ENCODE measurements at regions not wholly inside any gene's neighbourhood (a gene's known extent, or its start where the extent isn't known, plus 50 kb on each side); places are given as distances from the start of the nearest gene placed in this dataset.

DNA sequence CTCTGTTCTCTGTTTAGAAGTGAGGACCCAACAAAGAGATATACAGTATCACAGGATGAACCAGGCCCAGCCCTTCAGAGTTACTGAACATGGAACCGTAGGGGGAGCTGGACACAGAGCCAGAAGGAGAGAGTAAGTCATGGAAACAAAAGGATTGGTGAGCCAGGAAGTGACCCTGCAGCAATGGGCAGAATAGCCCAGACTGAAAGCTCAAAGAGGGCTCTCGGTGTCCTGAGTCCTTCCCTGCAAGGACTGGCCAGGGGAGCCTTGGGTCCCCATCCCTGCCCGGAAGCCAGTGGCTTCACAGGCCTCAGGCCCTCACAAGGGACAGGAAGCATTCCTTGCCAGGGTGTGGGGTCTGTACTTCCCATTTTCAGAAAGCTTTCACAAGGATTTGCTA is 150.6 kb downstream of the SPATA19 start:
- Mint-ChIP-seq H3K27ac (no peak overlapping the region), H3K9me3 (peaks cover 11% of the 10 kb centered on the region; the same call in 1 of the 2 replicates), H3K4me3 (no peak overlapping the region), H3K4me1 (no peaks in the 10 kb centered on the region), H3K36me3 (no peaks in the 10 kb centered on the region), H3K27me3 (ENCODE audit: low read depth) (no peaks in the 10 kb centered on the region)
- POLR2A ChIA-PET, result no interaction called here
- ATAC-seq, result no peak
- DNase-seq (ENCODE audit: low spot score), result no peak
- TF ChIP-seq ATF2 (CRISPR knock-in tag; IDR thresholded peaks at IDR 0.05; ENCODE audit: borderline replicate concordance, low read depth) (no peak), SMAD4 (CRISPR knock-in tag; IDR thresholded peaks at IDR 0.05) (no peak), TEAD1 (CRISPR knock-in tag; IDR thresholded peaks at IDR 0.05) (no peak), CBFB (CRISPR knock-in tag; IDR thresholded peaks at IDR 0.05; ENCODE audit: low read depth) (no peak), MXD4 (CRISPR knock-in tag; IDR thresholded peaks at IDR 0.05; ENCODE audit: borderline replicate concordance) (no peak), FOXJ3 (CRISPR knock-in tag; IDR thresholded peaks at IDR 0.05; ENCODE audit: borderline replicate concordance) (no peak)
- TF ChIP-seq, protein P1, sequence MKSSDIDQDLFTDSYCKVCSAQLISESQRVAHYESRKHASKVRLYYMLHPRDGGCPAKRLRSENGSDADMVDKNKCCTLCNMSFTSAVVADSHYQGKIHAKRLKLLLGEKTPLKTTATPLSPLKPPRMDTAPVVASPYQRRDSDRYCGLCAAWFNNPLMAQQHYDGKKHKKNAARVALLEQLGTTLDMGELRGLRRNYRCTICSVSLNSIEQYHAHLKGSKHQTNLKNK (CRISPR knock-in tag; IDR thresholded peaks at IDR 0.05), result no peak
- TF ChIP-seq, protein P2, sequence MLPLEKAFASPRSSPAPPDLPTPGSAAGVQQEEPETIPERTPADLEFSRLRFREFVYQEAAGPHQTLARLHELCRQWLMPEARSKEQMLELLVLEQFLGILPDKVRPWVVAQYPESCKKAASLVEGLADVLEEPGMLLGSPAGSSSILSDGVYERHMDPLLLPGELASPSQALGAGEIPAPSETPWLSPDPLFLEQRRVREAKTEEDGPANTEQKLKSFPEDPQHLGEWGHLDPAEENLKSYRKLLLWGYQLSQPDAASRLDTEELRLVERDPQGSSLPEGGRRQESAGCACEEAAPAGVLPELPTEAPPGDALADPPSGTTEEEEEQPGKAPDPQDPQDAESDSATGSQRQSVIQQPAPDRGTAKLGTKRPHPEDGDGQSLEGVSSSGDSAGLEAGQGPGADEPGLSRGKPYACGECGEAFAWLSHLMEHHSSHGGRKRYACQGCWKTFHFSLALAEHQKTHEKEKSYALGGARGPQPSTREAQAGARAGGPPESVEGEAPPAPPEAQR (CRISPR knock-in tag; IDR thresholded peaks at IDR 0.05), result no peak
- CTCF ChIA-PET, result no interaction called here

DNA sequence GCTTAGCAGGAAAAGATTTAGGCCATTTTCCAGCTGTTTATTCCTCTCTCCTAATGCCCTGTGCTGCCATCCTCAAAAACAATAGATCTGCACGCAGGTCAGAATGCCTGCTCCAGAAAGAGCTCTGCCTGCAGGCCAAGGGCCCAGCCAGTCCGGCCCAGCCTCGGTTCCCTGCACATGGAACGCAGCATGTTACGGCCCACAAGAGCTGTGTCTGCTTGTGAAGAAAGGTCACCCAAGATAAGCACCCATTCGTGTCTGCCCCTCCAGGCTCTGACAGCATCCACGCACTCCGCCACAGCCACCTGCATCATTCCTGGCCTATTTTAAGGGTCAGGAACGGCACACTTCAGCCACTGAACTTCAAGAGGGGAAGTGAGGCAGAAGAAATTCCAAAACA is 152.2 kb downstream of the SPATA19 start:
- ChIA-PET POLR2A (no interaction called here), CTCF (interaction anchor here (1.0 to 1.7 kb wide), 2 partner anchors 128 to 610 kb away, joined by 3 to 5 read pairs; no protein-coding TSS in a partner anchor)
- no peak for ATAC-seq
- no peak for DNase-seq (ENCODE audit: low spot score)
- no peak overlapping the region for H3K4me3 Mint-ChIP-seq
- H3K4me1 Mint-ChIP-seq, result no peaks in the 10 kb centered on the region; the same call in 1 of the 2 replicates
- no peaks in the 10 kb centered on the region for H3K36me3 Mint-ChIP-seq
- no peaks in the 10 kb centered on the region for H3K27me3 Mint-ChIP-seq (ENCODE audit: low read depth)
- H3K9me3 Mint-ChIP-seq, result peaks cover 7% of the 10 kb centered on the region; the same call in 1 of the 2 replicates
- TF ChIP-seq ARID4B (CRISPR knock-in tag; IDR thresholded peaks at IDR 0.05; ENCODE audit: borderline replicate concordance), result no peak
- TF ChIP-seq ZNF219 (CRISPR knock-in tag; IDR thresholded peaks at IDR 0.05; ENCODE audit: borderline replicate concordance), result no peak
- TF ChIP-seq SOX15 (CRISPR knock-in tag; IDR thresholded peaks at IDR 0.05), result no peak
- H3K27ac Mint-ChIP-seq, result no peak overlapping the region

- TF ChIP-seq FOXJ3 (CRISPR knock-in tag; IDR thresholded peaks at IDR 0.05; ENCODE audit: borderline replicate concordance) (no peak), USF2 (CRISPR knock-in tag; IDR thresholded peaks at IDR 0.05) (no peak), TEAD1 (CRISPR knock-in tag; IDR thresholded peaks at IDR 0.05) (no peak), IRF1 (CRISPR knock-in tag; IDR thresholded peaks at IDR 0.05) (no peak), ZNF317 (CRISPR knock-in tag; IDR thresholded peaks at IDR 0.05; ENCODE audit: borderline replicate concordance, low read depth) (no peak)
- TF ChIP-seq, protein P2 (CRISPR knock-in tag; IDR thresholded peaks at IDR 0.05), result no peak
- Mint-ChIP-seq H3K9me3 (peaks cover 7% of the 10 kb centered on the region; the same call in 1 of the 2 replicates), H3K36me3 (no peaks in the 10 kb centered on the region), H3K4me3 (no peak overlapping the region), H3K27me3 (ENCODE audit: low read depth) (no peaks in the 10 kb centered on the region), H3K4me1 (peaks cover 7% of the 10 kb centered on the region), H3K27ac (no peak overlapping the region)
- ATAC-seq (no peak), DNase-seq (ENCODE audit: low spot score) (no peak)
- ChIA-PET POLR2A (no interaction called here), CTCF (interaction anchor here (0.6 to 1.7 kb wide), 4 partner anchors 74 to 609 kb away, joined by 3 to 5 read pairs (median 3); no protein-coding TSS in a partner anchor)
Measured at GRCh38 chr11:133692126-133692934, 153.0 kb downstream of the SPATA19 start.
